ENCODE measurements at regions not wholly inside any gene's neighbourhood (a gene's known extent, or its start where the extent isn't known, plus 50 kb on each side); places are given as distances from the start of the nearest gene placed in this dataset.

DNA sequence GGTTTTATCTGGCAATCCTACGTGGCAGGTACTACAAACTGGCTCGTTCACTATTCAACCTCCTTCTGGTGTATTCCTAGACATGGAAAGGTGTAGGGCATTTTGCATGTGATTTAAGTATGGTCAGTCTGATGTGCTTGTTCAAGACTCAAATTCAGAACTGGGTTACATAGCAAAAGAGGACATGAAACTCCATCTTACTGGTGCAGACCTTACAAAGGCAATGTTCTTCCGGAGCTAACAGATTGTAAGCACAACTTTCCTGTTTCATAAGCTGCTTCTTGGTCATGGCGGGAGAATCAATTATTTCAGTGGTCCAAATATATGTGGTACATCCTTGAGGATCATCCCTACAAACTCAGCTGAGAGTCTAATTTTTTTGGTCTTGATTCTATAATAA lies 703.4 kb downstream of the EPM2A start:
- no peak for TF ChIP-seq TAF1 (conservative IDR thresholded peaks at IDR 0.05)
- TF ChIP-seq, protein P1, sequence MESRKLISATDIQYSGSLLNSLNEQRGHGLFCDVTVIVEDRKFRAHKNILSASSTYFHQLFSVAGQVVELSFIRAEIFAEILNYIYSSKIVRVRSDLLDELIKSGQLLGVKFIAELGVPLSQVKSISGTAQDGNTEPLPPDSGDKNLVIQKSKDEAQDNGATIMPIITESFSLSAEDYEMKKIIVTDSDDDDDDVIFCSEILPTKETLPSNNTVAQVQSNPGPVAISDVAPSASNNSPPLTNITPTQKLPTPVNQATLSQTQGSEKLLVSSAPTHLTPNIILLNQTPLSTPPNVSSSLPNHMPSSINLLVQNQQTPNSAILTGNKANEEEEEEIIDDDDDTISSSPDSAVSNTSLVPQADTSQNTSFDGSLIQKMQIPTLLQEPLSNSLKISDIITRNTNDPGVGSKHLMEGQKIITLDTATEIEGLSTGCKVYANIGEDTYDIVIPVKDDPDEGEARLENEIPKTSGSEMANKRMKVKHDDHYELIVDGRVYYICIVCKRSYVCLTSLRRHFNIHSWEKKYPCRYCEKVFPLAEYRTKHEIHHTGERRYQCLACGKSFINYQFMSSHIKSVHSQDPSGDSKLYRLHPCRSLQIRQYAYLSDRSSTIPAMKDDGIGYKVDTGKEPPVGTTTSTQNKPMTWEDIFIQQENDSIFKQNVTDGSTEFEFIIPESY (IDR thresholded peaks at IDR 0.05): no peak
- no peak for TF ChIP-seq NR2F2 (IDR thresholded peaks at IDR 0.05)
- TF ChIP-seq, protein P2, sequence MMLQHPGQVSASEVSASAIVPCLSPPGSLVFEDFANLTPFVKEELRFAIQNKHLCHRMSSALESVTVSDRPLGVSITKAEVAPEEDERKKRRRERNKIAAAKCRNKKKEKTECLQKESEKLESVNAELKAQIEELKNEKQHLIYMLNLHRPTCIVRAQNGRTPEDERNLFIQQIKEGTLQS (IDR thresholded peaks at IDR 0.05): no peak
- no peak for TF ChIP-seq RXRA (IDR thresholded peaks at IDR 0.05)
- TF ChIP-seq, protein P3, sequence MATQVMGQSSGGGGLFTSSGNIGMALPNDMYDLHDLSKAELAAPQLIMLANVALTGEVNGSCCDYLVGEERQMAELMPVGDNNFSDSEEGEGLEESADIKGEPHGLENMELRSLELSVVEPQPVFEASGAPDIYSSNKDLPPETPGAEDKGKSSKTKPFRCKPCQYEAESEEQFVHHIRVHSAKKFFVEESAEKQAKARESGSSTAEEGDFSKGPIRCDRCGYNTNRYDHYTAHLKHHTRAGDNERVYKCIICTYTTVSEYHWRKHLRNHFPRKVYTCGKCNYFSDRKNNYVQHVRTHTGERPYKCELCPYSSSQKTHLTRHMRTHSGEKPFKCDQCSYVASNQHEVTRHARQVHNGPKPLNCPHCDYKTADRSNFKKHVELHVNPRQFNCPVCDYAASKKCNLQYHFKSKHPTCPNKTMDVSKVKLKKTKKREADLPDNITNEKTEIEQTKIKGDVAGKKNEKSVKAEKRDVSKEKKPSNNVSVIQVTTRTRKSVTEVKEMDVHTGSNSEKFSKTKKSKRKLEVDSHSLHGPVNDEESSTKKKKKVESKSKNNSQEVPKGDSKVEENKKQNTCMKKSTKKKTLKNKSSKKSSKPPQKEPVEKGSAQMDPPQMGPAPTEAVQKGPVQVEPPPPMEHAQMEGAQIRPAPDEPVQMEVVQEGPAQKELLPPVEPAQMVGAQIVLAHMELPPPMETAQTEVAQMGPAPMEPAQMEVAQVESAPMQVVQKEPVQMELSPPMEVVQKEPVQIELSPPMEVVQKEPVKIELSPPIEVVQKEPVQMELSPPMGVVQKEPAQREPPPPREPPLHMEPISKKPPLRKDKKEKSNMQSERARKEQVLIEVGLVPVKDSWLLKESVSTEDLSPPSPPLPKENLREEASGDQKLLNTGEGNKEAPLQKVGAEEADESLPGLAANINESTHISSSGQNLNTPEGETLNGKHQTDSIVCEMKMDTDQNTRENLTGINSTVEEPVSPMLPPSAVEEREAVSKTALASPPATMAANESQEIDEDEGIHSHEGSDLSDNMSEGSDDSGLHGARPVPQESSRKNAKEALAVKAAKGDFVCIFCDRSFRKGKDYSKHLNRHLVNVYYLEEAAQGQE (IDR thresholded peaks at IDR 0.05): no peak
- TF ChIP-seq SP1 (IDR thresholded peaks at IDR 0.05): no peak
- no peak for TF ChIP-seq FOXA2 (IDR thresholded peaks at IDR 0.05)
- no peak for TF ChIP-seq EGR1 (IDR thresholded peaks at IDR 0.05; ENCODE audit: low read depth in 2 of 2)
- TF ChIP-seq YY1 (IDR thresholded peaks at IDR 0.05): no peak
- TF ChIP-seq GABPA (IDR thresholded peaks at IDR 0.05 in 1 of 2, conservative IDR thresholded peaks at IDR 0.05 in 1 of 2): no peak
- TF ChIP-seq JUND (IDR thresholded peaks at IDR 0.05): no peak
- H3K27me3 ChIP-seq (ENCODE audit: control insufficient read depth in 4 of 4, insufficient read depth in 4 of 4, low read length in 3 of 4): no peaks in the 10 kb centered on the region
- no peak for DNase-seq (ENCODE audit: low spot score)
- H3K9ac ChIP-seq (ENCODE audit: low read depth in 1 of 2, low read length in 2 of 2): no peak overlapping the region
- H3K9me3 ChIP-seq (ENCODE audit: control insufficient read depth in 4 of 4, low read length in 3 of 4): no peaks in the 10 kb centered on the region
- WGBS: 80% methylated on average over 4 of the region's 4 CpGs
- peaks cover 0 to 10% (median 2%) of the 10 kb centered on the region in 4 donors for H3K4me1 ChIP-seq (ENCODE audit: control insufficient read depth in 4 of 4, insufficient read depth in 4 of 4, low read length in 3 of 4)
- no peak overlapping the region for H3K4me3 ChIP-seq (ENCODE audit: low read depth in 1 of 3, low read length in 3 of 3)
- no peaks in the 10 kb centered on the region for H3K36me3 ChIP-seq (ENCODE audit: control insufficient read depth in 4 of 4, insufficient read depth in 3 of 4, low read depth in 1 of 4, low read length in 3 of 4)
- no peak overlapping the region for H3K27ac ChIP-seq (ENCODE audit: low read depth in 1 of 2, low read length in 2 of 2)

DNA sequence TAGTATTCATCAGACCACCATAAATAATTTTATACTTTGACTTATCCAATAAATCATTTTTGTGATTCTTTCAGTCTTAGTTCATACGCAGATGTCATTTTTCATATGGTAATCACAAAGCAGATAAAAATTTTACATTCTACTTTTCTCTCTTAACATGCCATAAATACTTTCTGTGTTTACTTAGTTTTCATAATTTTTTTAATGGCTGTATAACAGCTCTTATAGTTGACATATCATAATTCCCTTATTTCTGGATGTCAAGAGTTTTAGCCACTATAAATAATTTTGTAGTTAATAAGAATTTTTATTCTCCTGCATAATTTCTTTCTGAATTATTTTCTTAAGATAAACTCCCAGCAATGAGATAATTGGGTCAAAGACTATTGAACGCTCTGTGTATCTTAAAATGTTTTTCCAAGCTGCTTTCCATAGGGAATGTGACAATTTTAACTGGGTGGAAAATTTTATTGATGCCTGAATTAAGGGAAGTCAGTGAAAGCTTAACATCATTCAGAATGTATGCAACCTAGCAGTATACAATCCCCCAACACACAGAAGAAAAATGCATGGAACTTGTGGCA lies 702.7 kb downstream of the EPM2A start:
- Histone ChIP-seq H3K4me3 (ENCODE audit: low read depth in 1 of 3, low read length in 3 of 3) (no peak overlapping the region), H3K27me3 (ENCODE audit: control insufficient read depth in 4 of 4, insufficient read depth in 4 of 4, low read length in 3 of 4) (no peaks in the 10 kb centered on the region), H3K36me3 (ENCODE audit: control insufficient read depth in 4 of 4, insufficient read depth in 3 of 4, low read depth in 1 of 4, low read length in 3 of 4) (no peaks in the 10 kb centered on the region), H3K4me1 (ENCODE audit: control insufficient read depth in 4 of 4, insufficient read depth in 4 of 4, low read length in 3 of 4) (peaks cover 0 to 5% (median 0%) of the 10 kb centered on the region in 4 donors), H3K9me3 (ENCODE audit: control insufficient read depth in 4 of 4, low read length in 3 of 4) (no peaks in the 10 kb centered on the region), H3K9ac (ENCODE audit: low read depth in 1 of 2, low read length in 2 of 2) (no peak overlapping the region), H3K27ac (ENCODE audit: low read depth in 1 of 2, low read length in 2 of 2) (no peak overlapping the region)
- 89% methylated on average over 2 of the region's 2 CpGs for WGBS
- no peak for DNase-seq (ENCODE audit: low spot score)
- no peak for TF ChIP-seq GABPA (IDR thresholded peaks at IDR 0.05 in 1 of 2, conservative IDR thresholded peaks at IDR 0.05 in 1 of 2)
- TF ChIP-seq, protein P4, sequence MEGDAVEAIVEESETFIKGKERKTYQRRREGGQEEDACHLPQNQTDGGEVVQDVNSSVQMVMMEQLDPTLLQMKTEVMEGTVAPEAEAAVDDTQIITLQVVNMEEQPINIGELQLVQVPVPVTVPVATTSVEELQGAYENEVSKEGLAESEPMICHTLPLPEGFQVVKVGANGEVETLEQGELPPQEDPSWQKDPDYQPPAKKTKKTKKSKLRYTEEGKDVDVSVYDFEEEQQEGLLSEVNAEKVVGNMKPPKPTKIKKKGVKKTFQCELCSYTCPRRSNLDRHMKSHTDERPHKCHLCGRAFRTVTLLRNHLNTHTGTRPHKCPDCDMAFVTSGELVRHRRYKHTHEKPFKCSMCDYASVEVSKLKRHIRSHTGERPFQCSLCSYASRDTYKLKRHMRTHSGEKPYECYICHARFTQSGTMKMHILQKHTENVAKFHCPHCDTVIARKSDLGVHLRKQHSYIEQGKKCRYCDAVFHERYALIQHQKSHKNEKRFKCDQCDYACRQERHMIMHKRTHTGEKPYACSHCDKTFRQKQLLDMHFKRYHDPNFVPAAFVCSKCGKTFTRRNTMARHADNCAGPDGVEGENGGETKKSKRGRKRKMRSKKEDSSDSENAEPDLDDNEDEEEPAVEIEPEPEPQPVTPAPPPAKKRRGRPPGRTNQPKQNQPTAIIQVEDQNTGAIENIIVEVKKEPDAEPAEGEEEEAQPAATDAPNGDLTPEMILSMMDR (IDR thresholded peaks at IDR 0.05; ENCODE audit: low read depth, low read length, missing input control): no peak
- TF ChIP-seq, protein P2 (IDR thresholded peaks at IDR 0.05): no peak
- no peak for TF ChIP-seq TAF1 (conservative IDR thresholded peaks at IDR 0.05)
- TF ChIP-seq, protein P1 (IDR thresholded peaks at IDR 0.05): no peak
- TF ChIP-seq NR2F2 (IDR thresholded peaks at IDR 0.05): no peak
- TF ChIP-seq FOXA1 (IDR thresholded peaks at IDR 0.05): no peak
- no peak for TF ChIP-seq EGR1 (IDR thresholded peaks at IDR 0.05; ENCODE audit: low read depth in 2 of 2)
- no peak for TF ChIP-seq SP1 (IDR thresholded peaks at IDR 0.05)
- no peak for TF ChIP-seq HNF4G (IDR thresholded peaks at IDR 0.05)
- TF ChIP-seq JUND (IDR thresholded peaks at IDR 0.05): no peak
- no peak for TF ChIP-seq HNF4A (conservative IDR thresholded peaks at IDR 0.05)
- no peak for TF ChIP-seq YY1 (IDR thresholded peaks at IDR 0.05)
- no peak for TF ChIP-seq RXRA (IDR thresholded peaks at IDR 0.05)
- no peak for TF ChIP-seq FOXA2 (IDR thresholded peaks at IDR 0.05)
- TF ChIP-seq, protein P3 (IDR thresholded peaks at IDR 0.05): no peak
- no peak for TF ChIP-seq RAD21 (IDR thresholded peaks at IDR 0.05)

Measured in liver (tissue), 8 donors.